SK-N-SH (cell line): ENCODE measurements at regions not wholly inside any gene's neighbourhood (a gene's known extent, or its start where the extent isn't known, plus 50 kb on each side); places are given as distances from the start of the nearest gene placed in this dataset.

ENCODE experiments used
- CTCF ChIA-PET: fragments of 300-600, 350-600 bp; formaldehyde crosslinking; extraction: SDS; loops from one replicate; lab custom pipeline; 2021; lab: Yijun Ruan, JAX
- POLR2A ChIA-PET: fragments of 350-600 bp; sonication (Branson Sonifier 250); formaldehyde crosslinking; extraction: SDS; loops from one replicate; lab custom pipeline; 2020; ENCODE audit warnings: antibody characterized with exemption, inconsistent platforms; lab: Yijun Ruan, JAX
- DNase-seq: peaks from one replicate; pipeline ENCODE4 v3.0.0; 2012
- H2AFZ ChIP-seq: fragments of 200-600 bp; sonication (generic); 2 replicates; pipeline ENCODE4 v1.8.1; 2016; ENCODE audit warnings: antibody characterized with exemption, mild to moderate bottlenecking, low read depth
- H3F3A ChIP-seq: fragments of 200-600 bp; sonication (generic); replicated peaks from 2 replicates; pipeline ENCODE3; 2016; ENCODE audit warnings: antibody characterized with exemption, mild to moderate bottlenecking; ENCODE audit not compliant: insufficient read depth
- H3K27ac ChIP-seq, 2 experiments: fragments of 200-500 bp in 1 of 2; fragments of 200-600 bp in 1 of 2; sonication (Bioruptor generic) in 1 of 2; sonication (generic), shearing (Covaris generic) in 1 of 2; 2 replicates each; pipeline versions ENCODE4 v1.5.1 to v1.6.1; 2014 to 2016; ENCODE audit warnings: low read depth in 2 of 2, inconsistent platforms in 1 of 2, low read length in 1 of 2, mild to moderate bottlenecking in 1 of 2, mixed read lengths in 1 of 2
- H3K27me3 ChIP-seq: fragments of 200-600 bp; sonication (generic), shearing (Covaris generic); 2 replicates; pipeline ENCODE4 v1.6.1; 2016; ENCODE audit warnings: mixed run types; ENCODE audit not compliant: insufficient read depth
- H3K36me3 ChIP-seq, 2 experiments: fragments of 200-500 bp in 1 of 2; fragments of 200-600 bp in 1 of 2; sonication (Bioruptor generic) in 1 of 2; sonication (generic) in 1 of 2; replicated peaks in 1 of 2; 2 replicates each; pipeline versions ENCODE3 to v1.5.1; 2014 to 2016; ENCODE audit warnings: low read length in 1 of 2, mild to moderate bottlenecking in 1 of 2; ENCODE audit not compliant: insufficient read depth in 2 of 2, control insufficient read depth in 1 of 2
- H3K4me1 ChIP-seq, 2 experiments: fragments of 200-500 bp in 1 of 2; fragments of 200-600 bp in 1 of 2; sonication (Bioruptor generic) in 1 of 2; sonication (generic), shearing (Covaris generic) in 1 of 2; 2 replicates each; pipeline versions ENCODE4 v1.5.1 to v1.6.1; 2014 to 2016; ENCODE audit warnings: low read depth in 1 of 2, low read length in 1 of 2, mixed run types in 1 of 2; ENCODE audit not compliant: insufficient read depth in 2 of 2, control insufficient read depth in 1 of 2
- H3K4me2 ChIP-seq: fragments of 200-600 bp; sonication (generic), shearing (Covaris generic); 2 replicates; pipeline ENCODE4 v1.6.1; 2017; ENCODE audit warnings: mixed run types
- H3K4me3 ChIP-seq, 2 experiments: fragments of 200-500 bp in 1 of 2; fragments of 200-600 bp in 1 of 2; sonication (Bioruptor generic) in 1 of 2; sonication (generic), shearing (Covaris generic) in 1 of 2; 2 replicates each; pipeline versions ENCODE4 v1.5.1 to v1.8.1; 2014 to 2016; ENCODE audit warnings: low read depth in 2 of 2, inconsistent platforms in 1 of 2, low read length in 1 of 2, mild to moderate bottlenecking in 1 of 2, mixed read lengths in 1 of 2, moderate library complexity in 1 of 2
- H3K79me2 ChIP-seq: fragments of 200-600 bp; sonication (generic); 2 replicates; pipeline ENCODE4 v1.8.1; 2017; ENCODE audit warnings: mild to moderate bottlenecking; ENCODE audit not compliant: insufficient read depth
- H3K9ac ChIP-seq: fragments of 200-600 bp; sonication (generic); 2 replicates; pipeline ENCODE4 v1.6.1; 2017; ENCODE audit warnings: mixed run types
- H3K9me2 ChIP-seq: fragments of 200-600 bp; sonication (generic); 2 replicates; pipeline ENCODE4 v1.6.1; 2017; ENCODE audit warnings: mixed run types
- H3K9me3 ChIP-seq: fragments of 200-600 bp; sonication (generic); 2 replicates; pipeline ENCODE4 v1.6.1; 2017; ENCODE audit warnings: mixed run types, mild to moderate bottlenecking, moderate library complexity
- H4K20me1 ChIP-seq: fragments of 200-600 bp; sonication (generic); 2 replicates; pipeline ENCODE4 v1.6.1; 2017; ENCODE audit warnings: mild to moderate bottlenecking, mixed run types; ENCODE audit not compliant: insufficient read depth
- CHD2 ChIP-seq: fragments of 150-350 bp; IDR thresholded peaks from 2 replicates; pipeline ENCODE4 v1.6.1; 2018; ENCODE audit warnings: low read length; ENCODE audit not compliant: partially characterized antibody
- FOXM1 ChIP-seq: IDR thresholded peaks from 2 replicates; pipeline ENCODE4 v1.4.0; 2012; ENCODE audit warnings: low read depth, mild to moderate bottlenecking
- GABPA ChIP-seq: IDR thresholded peaks from 2 replicates; pipeline ENCODE4 v1.4.0; 2012; ENCODE audit warnings: low read depth, mild to moderate bottlenecking
- JUND ChIP-seq: IDR thresholded peaks from 2 replicates; pipeline ENCODE4 v1.4.0; 2012
- MEF2A ChIP-seq: IDR thresholded peaks from 2 replicates; pipeline ENCODE4 v1.4.0; 2012; ENCODE audit warnings: low read depth, borderline replicate concordance
- POLR2AphosphoS5 ChIP-seq: IDR thresholded peaks from 2 replicates; pipeline ENCODE4 v1.6.1; 2012; ENCODE audit warnings: low read depth, low read length
- RXRA ChIP-seq: IDR thresholded peaks from 2 replicates; pipeline ENCODE4 v1.4.0; 2012; ENCODE audit warnings: low read depth, mild to moderate bottlenecking, borderline replicate concordance
- SIN3A ChIP-seq: IDR thresholded peaks from 2 replicates; pipeline ENCODE4 v1.6.1; 2012; ENCODE audit warnings: low read depth, mild to moderate bottlenecking, low read length, moderate library complexity, borderline replicate concordance
- SMC3 ChIP-seq: IDR thresholded peaks from 2 replicates; pipeline ENCODE4 v1.6.1; 2012; ENCODE audit warnings: low read depth, low read length, improper control_type of control experiment
- TEAD4 ChIP-seq: IDR thresholded peaks from 2 replicates; pipeline ENCODE4 v1.4.0; 2012; ENCODE audit warnings: mild to moderate bottlenecking, borderline replicate concordance; ENCODE audit not compliant: insufficient read depth
- WGBS: methylation state at CpG from one replicate; pipeline ENCODE4 v1.1.6; 2017; ENCODE audit warnings: low lambda C conversion rate; 5-methylcytosine and 5-hydroxymethylcytosine counted together
- TF ChIP-seq, protein P1 (sequence below): IDR thresholded peaks from 2 replicates; pipeline ENCODE4 v1.4.0; 2012; ENCODE audit warnings: low read depth, borderline replicate concordance
- TF ChIP-seq, protein P2 (sequence below): IDR thresholded peaks from 2 replicates; pipeline ENCODE4 v1.4.0; 2012; ENCODE audit warnings: low read depth
- TF ChIP-seq, protein P3 (sequence below): fragments of 150-350 bp; IDR thresholded peaks from 2 replicates; pipeline ENCODE4 v1.6.1; 2017; ENCODE audit warnings: antibody characterized with exemption, low read length, low read depth, borderline replicate concordance
- TF ChIP-seq, protein P4 (sequence below): IDR thresholded peaks from 2 replicates; pipeline ENCODE4 v1.6.1; 2012; ENCODE audit warnings: mild to moderate bottlenecking, low read depth, low read length, moderate library complexity

DNA sequence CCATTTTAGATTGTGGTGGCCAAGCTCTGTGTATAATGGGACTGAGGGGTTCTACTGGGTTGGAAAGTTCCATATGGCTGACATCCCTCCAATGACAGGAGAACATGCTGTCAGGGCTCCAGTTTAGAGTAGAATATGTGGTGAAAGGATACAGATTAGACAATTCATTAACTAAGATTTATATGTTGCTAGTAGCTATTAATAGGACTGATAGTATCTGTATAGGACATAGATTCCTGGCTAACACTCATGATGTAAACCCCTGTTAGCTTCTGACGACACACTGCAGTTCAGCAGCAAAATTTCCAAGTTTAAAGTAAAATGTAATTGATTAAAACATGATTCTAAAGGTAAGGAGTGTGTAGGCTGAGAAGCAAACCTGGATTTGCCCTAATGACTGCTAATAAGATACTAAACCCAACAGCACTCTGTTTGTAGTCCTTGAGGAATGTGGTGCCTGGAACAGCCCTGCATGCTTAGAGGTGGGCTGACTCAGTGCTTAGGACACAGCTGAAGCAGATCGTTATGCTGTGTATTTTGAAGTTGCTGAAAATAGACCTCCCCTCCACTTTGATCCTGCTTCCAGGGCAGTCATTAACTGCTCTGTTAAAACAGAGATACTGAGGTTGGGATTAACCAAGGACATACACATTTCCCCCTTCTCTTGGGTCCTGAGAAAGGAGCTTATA, 1129.6 kb downstream of the SORCS3 start:
- H3K79me2 ChIP-seq: no peaks in the 10 kb centered on the region
- H3K9me2 ChIP-seq: no peaks in the 10 kb centered on the region
- no peak overlapping the region for H3K4me3 ChIP-seq
- CTCF ChIA-PET: interaction anchor here (0.7 to 1.7 kb wide), 3 partner anchors 26 to 707 kb away, joined by 3 to 4 read pairs (median 4); no protein-coding TSS in a partner anchor
- H3K27ac ChIP-seq: no peak overlapping the region
- H3K36me3 ChIP-seq: no peaks in the 10 kb centered on the region
- no peaks in the 10 kb centered on the region for H4K20me1 ChIP-seq
- no peak for DNase-seq
- H3K4me2 ChIP-seq: no peak overlapping the region
- H3K9ac ChIP-seq: no peak overlapping the region
- POLR2A ChIA-PET: no interaction called here
- no peaks in the 10 kb centered on the region for H3K27me3 ChIP-seq
- no peaks in the 10 kb centered on the region; a peak in 2 of 4 replicates for H3K4me1 ChIP-seq
- H3K9me3 ChIP-seq: no peaks in the 10 kb centered on the region
- no peak overlapping the region for H2AFZ ChIP-seq
- no peak for TF ChIP-seq TEAD4
- TF ChIP-seq MEF2A: no peak
- no peak for TF ChIP-seq SMC3
- no peak for TF ChIP-seq RXRA
- TF ChIP-seq, protein P1, sequence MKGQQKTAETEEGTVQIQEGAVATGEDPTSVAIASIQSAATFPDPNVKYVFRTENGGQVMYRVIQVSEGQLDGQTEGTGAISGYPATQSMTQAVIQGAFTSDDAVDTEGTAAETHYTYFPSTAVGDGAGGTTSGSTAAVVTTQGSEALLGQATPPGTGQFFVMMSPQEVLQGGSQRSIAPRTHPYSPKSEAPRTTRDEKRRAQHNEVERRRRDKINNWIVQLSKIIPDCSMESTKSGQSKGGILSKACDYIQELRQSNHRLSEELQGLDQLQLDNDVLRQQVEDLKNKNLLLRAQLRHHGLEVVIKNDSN: no peak
- TF ChIP-seq, protein P2, sequence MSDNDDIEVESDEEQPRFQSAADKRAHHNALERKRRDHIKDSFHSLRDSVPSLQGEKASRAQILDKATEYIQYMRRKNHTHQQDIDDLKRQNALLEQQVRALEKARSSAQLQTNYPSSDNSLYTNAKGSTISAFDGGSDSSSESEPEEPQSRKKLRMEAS: no peak
- TF ChIP-seq GABPA: no peak
- TF ChIP-seq, protein P3, sequence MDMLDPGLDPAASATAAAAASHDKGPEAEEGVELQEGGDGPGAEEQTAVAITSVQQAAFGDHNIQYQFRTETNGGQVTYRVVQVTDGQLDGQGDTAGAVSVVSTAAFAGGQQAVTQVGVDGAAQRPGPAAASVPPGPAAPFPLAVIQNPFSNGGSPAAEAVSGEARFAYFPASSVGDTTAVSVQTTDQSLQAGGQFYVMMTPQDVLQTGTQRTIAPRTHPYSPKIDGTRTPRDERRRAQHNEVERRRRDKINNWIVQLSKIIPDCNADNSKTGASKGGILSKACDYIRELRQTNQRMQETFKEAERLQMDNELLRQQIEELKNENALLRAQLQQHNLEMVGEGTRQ: no peak
- TF ChIP-seq SIN3A: no peak
- no peak for TF ChIP-seq FOXM1
- TF ChIP-seq CHD2: no peak
- TF ChIP-seq, protein P4, sequence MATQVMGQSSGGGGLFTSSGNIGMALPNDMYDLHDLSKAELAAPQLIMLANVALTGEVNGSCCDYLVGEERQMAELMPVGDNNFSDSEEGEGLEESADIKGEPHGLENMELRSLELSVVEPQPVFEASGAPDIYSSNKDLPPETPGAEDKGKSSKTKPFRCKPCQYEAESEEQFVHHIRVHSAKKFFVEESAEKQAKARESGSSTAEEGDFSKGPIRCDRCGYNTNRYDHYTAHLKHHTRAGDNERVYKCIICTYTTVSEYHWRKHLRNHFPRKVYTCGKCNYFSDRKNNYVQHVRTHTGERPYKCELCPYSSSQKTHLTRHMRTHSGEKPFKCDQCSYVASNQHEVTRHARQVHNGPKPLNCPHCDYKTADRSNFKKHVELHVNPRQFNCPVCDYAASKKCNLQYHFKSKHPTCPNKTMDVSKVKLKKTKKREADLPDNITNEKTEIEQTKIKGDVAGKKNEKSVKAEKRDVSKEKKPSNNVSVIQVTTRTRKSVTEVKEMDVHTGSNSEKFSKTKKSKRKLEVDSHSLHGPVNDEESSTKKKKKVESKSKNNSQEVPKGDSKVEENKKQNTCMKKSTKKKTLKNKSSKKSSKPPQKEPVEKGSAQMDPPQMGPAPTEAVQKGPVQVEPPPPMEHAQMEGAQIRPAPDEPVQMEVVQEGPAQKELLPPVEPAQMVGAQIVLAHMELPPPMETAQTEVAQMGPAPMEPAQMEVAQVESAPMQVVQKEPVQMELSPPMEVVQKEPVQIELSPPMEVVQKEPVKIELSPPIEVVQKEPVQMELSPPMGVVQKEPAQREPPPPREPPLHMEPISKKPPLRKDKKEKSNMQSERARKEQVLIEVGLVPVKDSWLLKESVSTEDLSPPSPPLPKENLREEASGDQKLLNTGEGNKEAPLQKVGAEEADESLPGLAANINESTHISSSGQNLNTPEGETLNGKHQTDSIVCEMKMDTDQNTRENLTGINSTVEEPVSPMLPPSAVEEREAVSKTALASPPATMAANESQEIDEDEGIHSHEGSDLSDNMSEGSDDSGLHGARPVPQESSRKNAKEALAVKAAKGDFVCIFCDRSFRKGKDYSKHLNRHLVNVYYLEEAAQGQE: no peak
- TF ChIP-seq POLR2AphosphoS5: no peak
- TF ChIP-seq JUND: no peak
- H3F3A ChIP-seq: no peaks in the 10 kb centered on the region
- 9% methylated on average over 2 of the region's 2 CpGs for WGBS
